SK-N-SH (cell line): ENCODE measurements at regions not wholly inside any gene's neighbourhood (a gene's known extent, or its start where the extent isn't known, plus 50 kb on each side); places are given as distances from the start of the nearest gene placed in this dataset.

ENCODE experiments used
- CTCF ChIA-PET: fragments of 300-600, 350-600 bp; formaldehyde crosslinking; extraction: SDS; loops from one replicate; lab custom pipeline; 2021; lab: Yijun Ruan, JAX
- POLR2A ChIA-PET: fragments of 350-600 bp; sonication (Branson Sonifier 250); formaldehyde crosslinking; extraction: SDS; loops from one replicate; lab custom pipeline; 2020; ENCODE audit warnings: antibody characterized with exemption, inconsistent platforms; lab: Yijun Ruan, JAX
- DNase-seq: peaks from one replicate; pipeline ENCODE4 v3.0.0; 2012
- H2AFZ ChIP-seq: fragments of 200-600 bp; sonication (generic); 2 replicates; pipeline ENCODE4 v1.8.1; 2016; ENCODE audit warnings: antibody characterized with exemption, mild to moderate bottlenecking, low read depth
- H3F3A ChIP-seq: fragments of 200-600 bp; sonication (generic); replicated peaks from 2 replicates; pipeline ENCODE3; 2016; ENCODE audit warnings: antibody characterized with exemption, mild to moderate bottlenecking; ENCODE audit not compliant: insufficient read depth
- H3K27ac ChIP-seq, 2 experiments: fragments of 200-500 bp in 1 of 2; fragments of 200-600 bp in 1 of 2; sonication (Bioruptor generic) in 1 of 2; sonication (generic), shearing (Covaris generic) in 1 of 2; 2 replicates each; pipeline versions ENCODE4 v1.5.1 to v1.6.1; 2014 to 2016; ENCODE audit warnings: low read depth in 2 of 2, inconsistent platforms in 1 of 2, low read length in 1 of 2, mild to moderate bottlenecking in 1 of 2, mixed read lengths in 1 of 2
- H3K27me3 ChIP-seq: fragments of 200-600 bp; sonication (generic), shearing (Covaris generic); 2 replicates; pipeline ENCODE4 v1.6.1; 2016; ENCODE audit warnings: mixed run types; ENCODE audit not compliant: insufficient read depth
- H3K36me3 ChIP-seq, 2 experiments: fragments of 200-500 bp in 1 of 2; fragments of 200-600 bp in 1 of 2; sonication (Bioruptor generic) in 1 of 2; sonication (generic) in 1 of 2; replicated peaks in 1 of 2; 2 replicates each; pipeline versions ENCODE3 to v1.5.1; 2014 to 2016; ENCODE audit warnings: low read length in 1 of 2, mild to moderate bottlenecking in 1 of 2; ENCODE audit not compliant: insufficient read depth in 2 of 2, control insufficient read depth in 1 of 2
- H3K4me1 ChIP-seq, 2 experiments: fragments of 200-500 bp in 1 of 2; fragments of 200-600 bp in 1 of 2; sonication (Bioruptor generic) in 1 of 2; sonication (generic), shearing (Covaris generic) in 1 of 2; 2 replicates each; pipeline versions ENCODE4 v1.5.1 to v1.6.1; 2014 to 2016; ENCODE audit warnings: low read depth in 1 of 2, low read length in 1 of 2, mixed run types in 1 of 2; ENCODE audit not compliant: insufficient read depth in 2 of 2, control insufficient read depth in 1 of 2
- H3K4me2 ChIP-seq: fragments of 200-600 bp; sonication (generic), shearing (Covaris generic); 2 replicates; pipeline ENCODE4 v1.6.1; 2017; ENCODE audit warnings: mixed run types
- H3K4me3 ChIP-seq, 2 experiments: fragments of 200-500 bp in 1 of 2; fragments of 200-600 bp in 1 of 2; sonication (Bioruptor generic) in 1 of 2; sonication (generic), shearing (Covaris generic) in 1 of 2; 2 replicates each; pipeline versions ENCODE4 v1.5.1 to v1.8.1; 2014 to 2016; ENCODE audit warnings: low read depth in 2 of 2, inconsistent platforms in 1 of 2, low read length in 1 of 2, mild to moderate bottlenecking in 1 of 2, mixed read lengths in 1 of 2, moderate library complexity in 1 of 2
- H3K79me2 ChIP-seq: fragments of 200-600 bp; sonication (generic); 2 replicates; pipeline ENCODE4 v1.8.1; 2017; ENCODE audit warnings: mild to moderate bottlenecking; ENCODE audit not compliant: insufficient read depth
- H3K9ac ChIP-seq: fragments of 200-600 bp; sonication (generic); 2 replicates; pipeline ENCODE4 v1.6.1; 2017; ENCODE audit warnings: mixed run types
- H3K9me2 ChIP-seq: fragments of 200-600 bp; sonication (generic); 2 replicates; pipeline ENCODE4 v1.6.1; 2017; ENCODE audit warnings: mixed run types
- H3K9me3 ChIP-seq: fragments of 200-600 bp; sonication (generic); 2 replicates; pipeline ENCODE4 v1.6.1; 2017; ENCODE audit warnings: mixed run types, mild to moderate bottlenecking, moderate library complexity
- H4K20me1 ChIP-seq: fragments of 200-600 bp; sonication (generic); 2 replicates; pipeline ENCODE4 v1.6.1; 2017; ENCODE audit warnings: mild to moderate bottlenecking, mixed run types; ENCODE audit not compliant: insufficient read depth
- CTCF ChIP-seq: fragments of 200-600 bp; sonication (generic); IDR thresholded peaks from 2 replicates; pipeline ENCODE4 v1.6.1; 2017; ENCODE audit warnings: antibody characterized with exemption, mild to moderate bottlenecking, moderate library complexity
- EP300 ChIP-seq, 2 experiments: IDR thresholded peaks; 2 replicates each; pipeline versions ENCODE4 v1.4.0 to v1.6.1; 2012; ENCODE audit warnings: borderline replicate concordance in 1 of 2, low read depth in 1 of 2, low read length in 1 of 2
- EZH2phosphoT487 ChIP-seq: fragments of 200-600 bp; sonication (generic); IDR thresholded peaks from 2 replicates; pipeline ENCODE4 v1.6.1; 2017; ENCODE audit warnings: low read depth, mixed run types, mild to moderate bottlenecking, antibody characterized with exemption, moderate library complexity, borderline replicate concordance
- FOXM1 ChIP-seq: IDR thresholded peaks from 2 replicates; pipeline ENCODE4 v1.4.0; 2012; ENCODE audit warnings: low read depth, mild to moderate bottlenecking
- GABPA ChIP-seq: IDR thresholded peaks from 2 replicates; pipeline ENCODE4 v1.4.0; 2012; ENCODE audit warnings: low read depth, mild to moderate bottlenecking
- GATA2 ChIP-seq: sonication (generic); formaldehyde crosslinking; IDR thresholded peaks from 2 replicates; pipeline ENCODE4 v1.5.0; 2020; ENCODE audit warnings: mild to moderate bottlenecking, missing genetic modification reagents
- JUND ChIP-seq: IDR thresholded peaks from 2 replicates; pipeline ENCODE4 v1.4.0; 2012
- NFIC ChIP-seq: IDR thresholded peaks from 2 replicates; pipeline ENCODE4 v1.4.0; 2012; ENCODE audit warnings: borderline replicate concordance
- NRF1 ChIP-seq: IDR thresholded peaks from 2 replicates; pipeline ENCODE4 v1.6.1; 2012; ENCODE audit warnings: low read depth, mild to moderate bottlenecking, low read length
- PBX3 ChIP-seq: IDR thresholded peaks from 2 replicates; pipeline ENCODE4; 2012
- RCOR1 ChIP-seq: fragments of 150-350 bp; IDR thresholded peaks from 2 replicates; pipeline ENCODE4 v1.6.1; 2017; ENCODE audit warnings: antibody characterized with exemption, low read length
- REST ChIP-seq: IDR thresholded peaks from 2 replicates; pipeline ENCODE4 v1.6.1; 2012; ENCODE audit warnings: mild to moderate bottlenecking, low read depth, low read length, moderate library complexity
- RFX5 ChIP-seq: IDR thresholded peaks from 2 replicates; pipeline ENCODE4 v1.6.1; 2012; ENCODE audit warnings: mild to moderate bottlenecking, improper control_type of control experiment, low read length
- RXRA ChIP-seq: IDR thresholded peaks from 2 replicates; pipeline ENCODE4 v1.4.0; 2012; ENCODE audit warnings: low read depth, mild to moderate bottlenecking, borderline replicate concordance
- SIN3A ChIP-seq: IDR thresholded peaks from 2 replicates; pipeline ENCODE4 v1.6.1; 2012; ENCODE audit warnings: low read depth, mild to moderate bottlenecking, low read length, moderate library complexity, borderline replicate concordance
- TAF1 ChIP-seq: IDR thresholded peaks from 2 replicates; pipeline ENCODE4 v1.6.1; 2012; ENCODE audit warnings: low read depth, mild to moderate bottlenecking, low read length, moderate library complexity, borderline replicate concordance
- TCF12 ChIP-seq: IDR thresholded peaks from 2 replicates; pipeline ENCODE4 v1.4.0; 2012
- TEAD4 ChIP-seq: IDR thresholded peaks from 2 replicates; pipeline ENCODE4 v1.4.0; 2012; ENCODE audit warnings: mild to moderate bottlenecking, borderline replicate concordance; ENCODE audit not compliant: insufficient read depth
- USF1 ChIP-seq: IDR thresholded peaks from 2 replicates; pipeline ENCODE4 v1.4.0; 2012; ENCODE audit warnings: low read depth, borderline replicate concordance
- WGBS: methylation state at CpG from one replicate; pipeline ENCODE4 v1.1.6; 2017; ENCODE audit warnings: low lambda C conversion rate; 5-methylcytosine and 5-hydroxymethylcytosine counted together
- TF ChIP-seq, protein P1 (sequence below): fragments of 150-350 bp; IDR thresholded peaks from 2 replicates; pipeline ENCODE4 v1.6.1; 2016; ENCODE audit warnings: mild to moderate bottlenecking, low read depth, low read length

GRCh38 chr16:6574146-6574545, 758.5 kb upstream of the RBFOX1 start:
- H3K27ac ChIP-seq: no peak overlapping the region
- H4K20me1 ChIP-seq: no peaks in the 10 kb centered on the region
- TF ChIP-seq SIN3A (no peak), TAF1 (no peak), EP300 (IDR thresholded peaks at IDR 0.05; ENCODE audit: borderline replicate concordance in 1 of 2, low read depth in 1 of 2, low read length in 1 of 2) (no peak), JUND (no peak), FOXM1 (no peak), NRF1 (no peak), NFIC (no peak), GATA2 (CRISPR knock-in tag) (no peak), TEAD4 (no peak), CTCF (no peak), USF1 (no peak), REST (no peak), EZH2phosphoT487 (no peak), GABPA (no peak), RFX5 (no peak), RCOR1 (no peak), TCF12 (no peak), RXRA (no peak), PBX3 (no peak)
- TF ChIP-seq, protein P1, sequence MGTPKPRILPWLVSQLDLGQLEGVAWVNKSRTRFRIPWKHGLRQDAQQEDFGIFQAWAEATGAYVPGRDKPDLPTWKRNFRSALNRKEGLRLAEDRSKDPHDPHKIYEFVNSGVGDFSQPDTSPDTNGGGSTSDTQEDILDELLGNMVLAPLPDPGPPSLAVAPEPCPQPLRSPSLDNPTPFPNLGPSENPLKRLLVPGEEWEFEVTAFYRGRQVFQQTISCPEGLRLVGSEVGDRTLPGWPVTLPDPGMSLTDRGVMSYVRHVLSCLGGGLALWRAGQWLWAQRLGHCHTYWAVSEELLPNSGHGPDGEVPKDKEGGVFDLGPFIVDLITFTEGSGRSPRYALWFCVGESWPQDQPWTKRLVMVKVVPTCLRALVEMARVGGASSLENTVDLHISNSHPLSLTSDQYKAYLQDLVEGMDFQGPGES: no peak
- ChIA-PET CTCF (interaction anchor here (0.6 to 2.1 kb wide), 43 partner anchors 9 to 1480 kb away, joined by 3 to 22 read pairs (median 4); no protein-coding TSS in a partner anchor), POLR2A (interaction anchor here (0.7 kb wide), 1 partner anchor 70 kb away, joined by 5 read pairs; no protein-coding TSS in a partner anchor)
- H3K27me3 ChIP-seq: no peaks in the 10 kb centered on the region
- H3K9ac ChIP-seq: no peak overlapping the region
- no peaks in the 10 kb centered on the region for H3K79me2 ChIP-seq
- no peaks in the 10 kb centered on the region for H3F3A ChIP-seq
- no peak for DNase-seq
- no peaks in the 10 kb centered on the region for H3K9me2 ChIP-seq
- no peaks in the 10 kb centered on the region for H3K36me3 ChIP-seq
- no peak overlapping the region for H3K4me2 ChIP-seq
- H3K9me3 ChIP-seq: no peaks in the 10 kb centered on the region
- H3K4me3 ChIP-seq: no peak overlapping the region
- H2AFZ ChIP-seq: no peak overlapping the region
- H3K4me1 ChIP-seq: peaks cover 0 to 6% of the 10 kb centered on the region in 2 experiments; a peak in 1 of 4 replicates
- 75% methylated on average over 16 of the region's 16 CpGs for WGBS
